Stimulated activated naive B cell treated with anti-CD40 and anti-IgM and Interleukin-4, amounts not matched to agents 10 μg/mL and 1 μg/mL and 100 μg/mL, for 72 hours (primary cell): ENCODE measurements at regions not wholly inside any gene's neighbourhood (a gene's known extent, or its start where the extent isn't known, plus 50 kb on each side); places are given as distances from the start of the nearest gene placed in this dataset.
"Not testable (repeated sequence)": the region's sequence is repeated elsewhere in the genome, so short reads cannot be mapped to it uniquely, and the experiment has no call there.

ENCODE experiments used
- ATAC-seq, 2 donors: fragments of 150-1000 bp; cut with Tn5 transposase; replicated peaks; 2 replicates each; pipeline ENCODE4 v1.10.0; 2021; ENCODE audit warnings: moderate library complexity in 1 of 2
- DNase-seq: peaks from one replicate; pipeline ENCODE4 v3.0.0; 2021
- H3K27ac Mint-ChIP-seq: one replicate; pipeline ENCODE4 v1.8.0; 2022; ENCODE audit warnings: mild to moderate bottlenecking, mixed read lengths
- H3K27me3 Mint-ChIP-seq, 2 donors: one replicate each; pipeline ENCODE4 v1.8.0; 2022; ENCODE audit warnings: mixed read lengths in 2 of 2
- H3K36me3 Mint-ChIP-seq, 2 donors: one replicate each; pipeline ENCODE4 v1.8.0; 2022; ENCODE audit warnings: mixed read lengths in 2 of 2, mild to moderate bottlenecking in 1 of 2
- H3K4me1 Mint-ChIP-seq, 2 donors: one replicate each; pipeline ENCODE4 v1.8.0; 2022; ENCODE audit warnings: mixed read lengths in 2 of 2, mild to moderate bottlenecking in 1 of 2
- H3K4me3 Mint-ChIP-seq, 2 donors: one replicate each; pipeline ENCODE4 v1.8.0; 2022; ENCODE audit warnings: mild to moderate bottlenecking in 2 of 2, mixed read lengths in 2 of 2, moderate library complexity in 1 of 2
- H3K9me3 Mint-ChIP-seq, 2 donors: one replicate each; pipeline ENCODE4 v1.8.0; 2022; ENCODE audit warnings: mixed read lengths in 2 of 2, mild to moderate bottlenecking in 1 of 2

GRCh38 chr5:156223547-156223946 lies 103.4 kb upstream of the SGCD start:
- no peaks in the 10 kb centered on the region for H3K36me3 Mint-ChIP-seq
- H3K9me3 Mint-ChIP-seq = peaks cover 0 to 2% of the 10 kb centered on the region in 2 donors
- DNase-seq (no peak), ATAC-seq (no peak)
- H3K27ac Mint-ChIP-seq = no peak overlapping the region
- H3K4me3 Mint-ChIP-seq = no peak overlapping the region
- no peaks in the 10 kb centered on the region for H3K27me3 Mint-ChIP-seq
- H3K4me1 Mint-ChIP-seq = no peaks in the 10 kb centered on the region

- not testable (repeated sequence) for H3K27me3 Mint-ChIP-seq, ATAC-seq, H3K4me3 Mint-ChIP-seq, H3K4me1 Mint-ChIP-seq, H3K9me3 Mint-ChIP-seq, DNase-seq, H3K36me3 Mint-ChIP-seq, H3K27ac Mint-ChIP-seq
Observed at GRCh38 chr5:156226485-156226884, 100.5 kb upstream of the SGCD start.

GRCh38 chr5:156230887-156231286 lies 96.1 kb upstream of the SGCD start:
- ATAC-seq (no peak), DNase-seq (no peak)
- peaks cover 2 to 4% of the 10 kb centered on the region in 2 donors for H3K9me3 Mint-ChIP-seq
- no peaks in the 10 kb centered on the region for H3K27me3 Mint-ChIP-seq
- H3K4me1 Mint-ChIP-seq = no peaks in the 10 kb centered on the region
- H3K4me3 Mint-ChIP-seq = no peak overlapping the region
- no peaks in the 10 kb centered on the region for H3K36me3 Mint-ChIP-seq
- no peak overlapping the region for H3K27ac Mint-ChIP-seq

GRCh38 chr5:156232251-156232869 lies 94.6 kb upstream of the SGCD start:
- no peaks in the 10 kb centered on the region for H3K27me3 Mint-ChIP-seq

GRCh38 chr5:156237361-156237760 lies 89.6 kb upstream of the SGCD start:
- H3K4me3 Mint-ChIP-seq = no peak overlapping the region
- H3K9me3 Mint-ChIP-seq = peaks cover 0 to 4% of the 10 kb centered on the region in 2 donors
- ATAC-seq (no peak), DNase-seq (no peak)
- no peak overlapping the region for H3K27ac Mint-ChIP-seq
- H3K27me3 Mint-ChIP-seq = no peaks in the 10 kb centered on the region
- no peaks in the 10 kb centered on the region for H3K36me3 Mint-ChIP-seq
- no peaks in the 10 kb centered on the region for H3K4me1 Mint-ChIP-seq

More at GRCh38 chr5:156232251-156232869, 94.6 kb upstream of the SGCD start:
- Mint-ChIP-seq H3K9me3 (peaks cover 0 to 4% of the 10 kb centered on the region in 2 donors), H3K27ac (no peak overlapping the region), H3K4me1 (no peaks in the 10 kb centered on the region), H3K36me3 (no peaks in the 10 kb centered on the region), H3K4me3 (no peak overlapping the region)
- no peak for DNase-seq
- no peak for ATAC-seq

- H3K9me3 Mint-ChIP-seq = no peaks in the 10 kb centered on the region
- no peaks in the 10 kb centered on the region for H3K27me3 Mint-ChIP-seq
- no peak overlapping the region for H3K27ac Mint-ChIP-seq
- no peak overlapping the region for H3K4me3 Mint-ChIP-seq
- H3K4me1 Mint-ChIP-seq = no peaks in the 10 kb centered on the region
- no peak for ATAC-seq
- no peak for DNase-seq
- no peaks in the 10 kb centered on the region for H3K36me3 Mint-ChIP-seq
Observed at GRCh38 chr5:156239800-156240199, 87.2 kb upstream of the SGCD start.

GRCh38 chr5:156240414-156240813 lies 86.5 kb upstream of the SGCD start:
- H3K27me3 Mint-ChIP-seq = no peaks in the 10 kb centered on the region
- DNase-seq = no peak
- no peak overlapping the region for H3K27ac Mint-ChIP-seq
- H3K4me1 Mint-ChIP-seq = no peaks in the 10 kb centered on the region
- H3K4me3 Mint-ChIP-seq = no peak overlapping the region
- H3K36me3 Mint-ChIP-seq = no peaks in the 10 kb centered on the region
- no peak for ATAC-seq
- H3K9me3 Mint-ChIP-seq = no peaks in the 10 kb centered on the region

GRCh38 chr5:156241266-156241665 lies 85.7 kb upstream of the SGCD start:
- no peaks in the 10 kb centered on the region for H3K4me1 Mint-ChIP-seq
- H3K9me3 Mint-ChIP-seq = no peaks in the 10 kb centered on the region
- H3K36me3 Mint-ChIP-seq = no peaks in the 10 kb centered on the region
- no peak overlapping the region for H3K4me3 Mint-ChIP-seq
- ATAC-seq (no peak), DNase-seq (no peak)
- H3K27me3 Mint-ChIP-seq = no peaks in the 10 kb centered on the region
- no peak overlapping the region for H3K27ac Mint-ChIP-seq

GRCh38 chr5:156245895-156246294 lies 81.1 kb upstream of the SGCD start:
- Mint-ChIP-seq H3K9me3 (peaks cover 0 to 2% of the 10 kb centered on the region in 2 donors), H3K36me3 (no peaks in the 10 kb centered on the region)

GRCh38 chr5:156251076-156251475 lies 75.9 kb upstream of the SGCD start:
- H3K36me3 Mint-ChIP-seq = no peaks in the 10 kb centered on the region
- H3K27ac Mint-ChIP-seq = no peak overlapping the region
- peaks cover 0 to 2% of the 10 kb centered on the region in 2 donors for H3K9me3 Mint-ChIP-seq
- DNase-seq = no peak
- ATAC-seq = no peak
- no peaks in the 10 kb centered on the region for H3K27me3 Mint-ChIP-seq
- H3K4me3 Mint-ChIP-seq = no peak overlapping the region
- H3K4me1 Mint-ChIP-seq = no peaks in the 10 kb centered on the region

More at GRCh38 chr5:156245895-156246294, 81.1 kb upstream of the SGCD start:
- no peaks in the 10 kb centered on the region for H3K27me3 Mint-ChIP-seq
- no peak overlapping the region for H3K27ac Mint-ChIP-seq
- H3K4me3 Mint-ChIP-seq = no peak overlapping the region
- H3K4me1 Mint-ChIP-seq = no peaks in the 10 kb centered on the region
- DNase-seq (no peak), ATAC-seq (no peak)

GRCh38 chr5:156253130-156253529 lies 73.8 kb upstream of the SGCD start:
- Mint-ChIP-seq H3K4me1 (no peaks in the 10 kb centered on the region), H3K4me3 (no peak overlapping the region), H3K9me3 (peaks cover 0 to 2% of the 10 kb centered on the region in 2 donors), H3K36me3 (no peaks in the 10 kb centered on the region), H3K27me3 (no peaks in the 10 kb centered on the region), H3K27ac (no peak overlapping the region)
- DNase-seq (no peak), ATAC-seq (no peak)

- Mint-ChIP-seq H3K27me3 (no peaks in the 10 kb centered on the region), H3K36me3 (no peaks in the 10 kb centered on the region), H3K9me3 (no peaks in the 10 kb centered on the region), H3K27ac (no peak overlapping the region), H3K4me1 (no peaks in the 10 kb centered on the region), H3K4me3 (no peak overlapping the region)
- DNase-seq = no peak
- no peak for ATAC-seq
Observed at GRCh38 chr5:156254196-156254595, 72.8 kb upstream of the SGCD start.

- ATAC-seq = no peak
- H3K4me3 Mint-ChIP-seq = no peak overlapping the region
- H3K27ac Mint-ChIP-seq = no peak overlapping the region
- no peaks in the 10 kb centered on the region for H3K27me3 Mint-ChIP-seq
- no peak for DNase-seq
- no peaks in the 10 kb centered on the region for H3K9me3 Mint-ChIP-seq
- no peaks in the 10 kb centered on the region for H3K36me3 Mint-ChIP-seq
- H3K4me1 Mint-ChIP-seq = no peaks in the 10 kb centered on the region
Observed at GRCh38 chr5:156256642-156257041, 70.3 kb upstream of the SGCD start.

- no peak overlapping the region for H3K27ac Mint-ChIP-seq
- H3K4me3 Mint-ChIP-seq = no peak overlapping the region
- ATAC-seq = no peak
- no peaks in the 10 kb centered on the region for H3K36me3 Mint-ChIP-seq
- H3K27me3 Mint-ChIP-seq = no peaks in the 10 kb centered on the region
- DNase-seq = no peak
- H3K4me1 Mint-ChIP-seq = no peaks in the 10 kb centered on the region
- peaks cover 0 to 2% of the 10 kb centered on the region in 2 donors for H3K9me3 Mint-ChIP-seq
Observed at GRCh38 chr5:156258934-156259333, 68.0 kb upstream of the SGCD start.

- DNase-seq = no peak
- no peak overlapping the region for H3K4me3 Mint-ChIP-seq
- no peaks in the 10 kb centered on the region for H3K36me3 Mint-ChIP-seq
- ATAC-seq = no peak
- peaks cover 0 to 2% of the 10 kb centered on the region in 2 donors for H3K9me3 Mint-ChIP-seq
- no peaks in the 10 kb centered on the region for H3K4me1 Mint-ChIP-seq
- no peak overlapping the region for H3K27ac Mint-ChIP-seq
- H3K27me3 Mint-ChIP-seq = no peaks in the 10 kb centered on the region
Observed at GRCh38 chr5:156259618-156260017, 67.3 kb upstream of the SGCD start.
